ENCODE measurements at regions not wholly inside any gene's neighbourhood (a gene's known extent, or its start where the extent isn't known, plus 50 kb on each side); places are given as distances from the start of the nearest gene placed in this dataset.

DNA sequence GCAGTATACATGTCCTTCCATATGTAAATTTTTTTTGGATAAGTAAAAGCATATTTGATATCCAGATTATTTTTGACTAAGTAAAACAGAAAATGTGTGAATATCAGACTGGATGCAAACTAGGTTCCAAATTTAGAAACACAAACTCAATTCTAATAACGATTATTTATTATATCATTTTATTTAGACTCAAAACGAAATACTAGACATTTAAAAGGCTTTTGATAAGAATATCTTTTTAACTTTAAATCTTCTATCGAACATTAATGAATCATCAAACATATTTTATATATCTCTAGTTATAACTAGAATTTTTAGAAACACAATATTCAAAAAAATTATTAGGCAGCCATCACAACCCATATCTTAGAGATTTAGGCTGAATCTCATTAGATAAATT lies 195.2 kb upstream of the KCND2 start:
- TF ChIP-seq POLR2A (IDR thresholded peaks at IDR 0.05), result no peak
- TF ChIP-seq, protein P1, sequence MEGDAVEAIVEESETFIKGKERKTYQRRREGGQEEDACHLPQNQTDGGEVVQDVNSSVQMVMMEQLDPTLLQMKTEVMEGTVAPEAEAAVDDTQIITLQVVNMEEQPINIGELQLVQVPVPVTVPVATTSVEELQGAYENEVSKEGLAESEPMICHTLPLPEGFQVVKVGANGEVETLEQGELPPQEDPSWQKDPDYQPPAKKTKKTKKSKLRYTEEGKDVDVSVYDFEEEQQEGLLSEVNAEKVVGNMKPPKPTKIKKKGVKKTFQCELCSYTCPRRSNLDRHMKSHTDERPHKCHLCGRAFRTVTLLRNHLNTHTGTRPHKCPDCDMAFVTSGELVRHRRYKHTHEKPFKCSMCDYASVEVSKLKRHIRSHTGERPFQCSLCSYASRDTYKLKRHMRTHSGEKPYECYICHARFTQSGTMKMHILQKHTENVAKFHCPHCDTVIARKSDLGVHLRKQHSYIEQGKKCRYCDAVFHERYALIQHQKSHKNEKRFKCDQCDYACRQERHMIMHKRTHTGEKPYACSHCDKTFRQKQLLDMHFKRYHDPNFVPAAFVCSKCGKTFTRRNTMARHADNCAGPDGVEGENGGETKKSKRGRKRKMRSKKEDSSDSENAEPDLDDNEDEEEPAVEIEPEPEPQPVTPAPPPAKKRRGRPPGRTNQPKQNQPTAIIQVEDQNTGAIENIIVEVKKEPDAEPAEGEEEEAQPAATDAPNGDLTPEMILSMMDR (IDR thresholded peaks at IDR 0.05), result no peak
- TF ChIP-seq POLR2AphosphoS5 (IDR thresholded peaks at IDR 0.05), result no peak

Data from breast epithelium (tissue), 3 donors.